ENCODE measurements at regions not wholly inside any gene's neighbourhood (a gene's known extent, or its start where the extent isn't known, plus 50 kb on each side); places are given as distances from the start of the nearest gene placed in this dataset.

DNA sequence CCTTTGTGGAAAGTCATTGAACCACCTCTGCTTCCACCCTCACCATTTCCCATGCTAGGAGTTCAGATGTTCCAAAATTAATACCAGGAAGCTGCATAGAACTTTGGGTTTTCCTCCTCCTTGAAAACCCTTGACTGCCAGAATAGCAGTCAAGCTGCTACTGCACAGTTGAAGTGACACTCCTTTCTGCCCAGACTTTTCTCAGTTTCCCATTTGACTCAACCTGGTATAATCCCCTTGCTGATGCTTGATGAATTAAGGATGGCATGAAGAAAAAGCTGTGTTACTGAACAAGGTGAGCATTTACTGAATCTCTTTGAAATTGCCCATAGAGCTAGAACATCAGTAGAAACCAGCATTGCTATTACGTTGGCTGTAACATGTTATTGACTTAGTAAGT is 286.0 kb downstream of the EDEM1 start:
- TF ChIP-seq CTCF (conservative IDR thresholded peaks at IDR 0.05; ENCODE audit: low read length) = no peak
- no peak for TF ChIP-seq EZH2phosphoT487 (IDR thresholded peaks at IDR 0.05; ENCODE audit: borderline replicate concordance, low read depth, low read length)

Data from OCI-LY7 (cell line).